Muscle layer of colon (tissue), 2 donors: ENCODE measurements at regions not wholly inside any gene's neighbourhood (a gene's known extent, or its start where the extent isn't known, plus 50 kb on each side); places are given as distances from the start of the nearest gene placed in this dataset.

Experiments used
- H3K27ac ChIP-seq: one replicate; pipeline ENCODE4 v1.7.0; 2013; ENCODE audit warnings: low read depth, mild to moderate bottlenecking, low read length, moderate library complexity
- H3K27me3 ChIP-seq, 2 donors: one replicate each; pipeline ENCODE4 v1.7.0; 2013; ENCODE audit warnings: low read length in 2 of 2, mild to moderate bottlenecking in 2 of 2; ENCODE audit not compliant: insufficient read depth in 2 of 2, control insufficient read depth in 1 of 2
- H3K36me3 ChIP-seq: one replicate; pipeline ENCODE4 v1.7.0; 2013; ENCODE audit warnings: mild to moderate bottlenecking, low read length; ENCODE audit not compliant: insufficient read depth
- H3K4me1 ChIP-seq: one replicate; pipeline ENCODE4 v1.7.0; 2013; ENCODE audit warnings: mild to moderate bottlenecking, low read length; ENCODE audit not compliant: insufficient read depth
- H3K4me3 ChIP-seq, 2 donors: one replicate each; pipeline ENCODE4 v1.7.0; 2013; ENCODE audit warnings: low read length in 2 of 2, low read depth in 1 of 2, mild to moderate bottlenecking in 1 of 2, moderate library complexity in 1 of 2
- H3K9ac ChIP-seq: one replicate; pipeline ENCODE4 v1.7.0; 2013; ENCODE audit warnings: low read length
- H3K9me3 ChIP-seq: one replicate; pipeline ENCODE4 v1.7.0; 2013; ENCODE audit warnings: mild to moderate bottlenecking, low read length
- donor health status: abdominal sarcoma.
- donor health status: Adenocarcinoma of cecum.

GRCh38 chr18:25594351-25594750, 242.4 kb upstream of the ZNF521 start:
- no peaks in the 10 kb centered on the region for H3K4me1 ChIP-seq
- no peaks in the 10 kb centered on the region for H3K36me3 ChIP-seq
- no peak overlapping the region for H3K27ac ChIP-seq
- no peak overlapping the region for H3K9ac ChIP-seq
- H3K27me3 ChIP-seq: no peaks in the 10 kb centered on the region
- H3K9me3 ChIP-seq: no peaks in the 10 kb centered on the region
- no peak overlapping the region for H3K4me3 ChIP-seq

- H3K27me3 ChIP-seq: no peaks in the 10 kb centered on the region
- no peaks in the 10 kb centered on the region for H3K9me3 ChIP-seq
- no peaks in the 10 kb centered on the region for H3K36me3 ChIP-seq
- H3K9ac ChIP-seq: no peak overlapping the region
- no peak overlapping the region for H3K4me3 ChIP-seq
- no peaks in the 10 kb centered on the region for H3K4me1 ChIP-seq
- H3K27ac ChIP-seq: no peak overlapping the region
Measured at GRCh38 chr18:25592804-25593360, 240.9 kb upstream of the ZNF521 start.

- no peak overlapping the region for H3K9ac ChIP-seq
Measured at GRCh38 chr18:25590456-25590855, 238.5 kb upstream of the ZNF521 start.

GRCh38 chr18:25587545-25587944, 235.6 kb upstream of the ZNF521 start:
- Histone ChIP-seq H3K9me3 (no peaks in the 10 kb centered on the region), H3K27me3 (no peaks in the 10 kb centered on the region), H3K4me3 (no peak overlapping the region), H3K4me1 (no peaks in the 10 kb centered on the region), H3K9ac (no peak overlapping the region), H3K36me3 (no peaks in the 10 kb centered on the region), H3K27ac (no peak overlapping the region)

More at GRCh38 chr18:25590456-25590855, 238.5 kb upstream of the ZNF521 start:
- no peaks in the 10 kb centered on the region for H3K27me3 ChIP-seq
- H3K27ac ChIP-seq: no peak overlapping the region
- no peaks in the 10 kb centered on the region for H3K4me1 ChIP-seq
- H3K36me3 ChIP-seq: no peaks in the 10 kb centered on the region
- no peaks in the 10 kb centered on the region for H3K9me3 ChIP-seq
- H3K4me3 ChIP-seq: no peak overlapping the region

GRCh38 chr18:25568986-25569385, 217.0 kb upstream of the ZNF521 start:
- H3K27ac ChIP-seq: no peak overlapping the region

GRCh38 chr18:25563816-25564683, 212.1 kb upstream of the ZNF521 start:
- Histone ChIP-seq H3K4me1 (peaks cover 6% of the 10 kb centered on the region), H3K27ac (no peak overlapping the region), H3K27me3 (no peaks in the 10 kb centered on the region), H3K36me3 (no peaks in the 10 kb centered on the region), H3K4me3 (no peak overlapping the region), H3K9me3 (no peaks in the 10 kb centered on the region), H3K9ac (no peak overlapping the region)

More at GRCh38 chr18:25568986-25569385, 217.0 kb upstream of the ZNF521 start:
- H3K9me3 ChIP-seq: no peaks in the 10 kb centered on the region
- H3K9ac ChIP-seq: no peak overlapping the region
- H3K4me3 ChIP-seq: no peak overlapping the region
- H3K36me3 ChIP-seq: no peaks in the 10 kb centered on the region
- H3K4me1 ChIP-seq: no peaks in the 10 kb centered on the region
- H3K27me3 ChIP-seq: no peaks in the 10 kb centered on the region

GRCh38 chr18:25563346-25563745, 211.4 kb upstream of the ZNF521 start:
- peaks cover 6% of the 10 kb centered on the region for H3K4me1 ChIP-seq

GRCh38 chr18:25561918-25562317, 210.0 kb upstream of the ZNF521 start:
- Histone ChIP-seq H3K36me3 (no peaks in the 10 kb centered on the region), H3K27ac (no peak overlapping the region), H3K9me3 (no peaks in the 10 kb centered on the region)

More at GRCh38 chr18:25563346-25563745, 211.4 kb upstream of the ZNF521 start:
- no peak overlapping the region for H3K4me3 ChIP-seq
- no peak overlapping the region for H3K27ac ChIP-seq
- H3K36me3 ChIP-seq: no peaks in the 10 kb centered on the region
- H3K9ac ChIP-seq: no peak overlapping the region
- H3K9me3 ChIP-seq: no peaks in the 10 kb centered on the region
- H3K27me3 ChIP-seq: no peaks in the 10 kb centered on the region

GRCh38 chr18:25560369-25560768, 208.4 kb upstream of the ZNF521 start:
- Histone ChIP-seq H3K27me3 (no peaks in the 10 kb centered on the region), H3K9me3 (no peaks in the 10 kb centered on the region), H3K36me3 (no peaks in the 10 kb centered on the region), H3K4me1 (peaks cover 15% of the 10 kb centered on the region), H3K4me3 (no peak overlapping the region), H3K27ac (no peak overlapping the region), H3K9ac (no peak overlapping the region)

More at GRCh38 chr18:25561918-25562317, 210.0 kb upstream of the ZNF521 start:
- Histone ChIP-seq H3K27me3 (no peaks in the 10 kb centered on the region), H3K4me3 (no peak overlapping the region), H3K4me1 (peaks cover 6% of the 10 kb centered on the region), H3K9ac (no peak overlapping the region)

GRCh38 chr18:25557011-25557410, 205.0 kb upstream of the ZNF521 start:
- peaks cover 15% of the 10 kb centered on the region for H3K4me1 ChIP-seq
- H3K36me3 ChIP-seq: no peaks in the 10 kb centered on the region
- no peak overlapping the region for H3K27ac ChIP-seq
- H3K9me3 ChIP-seq: no peaks in the 10 kb centered on the region
- no peak overlapping the region for H3K4me3 ChIP-seq
- H3K27me3 ChIP-seq: no peaks in the 10 kb centered on the region
- H3K9ac ChIP-seq: no peak overlapping the region

GRCh38 chr18:25553631-25554263, 201.8 kb upstream of the ZNF521 start:
- H3K4me1 ChIP-seq: peaks cover 13% of the 10 kb centered on the region

More at GRCh38 chr18:25553631-25554263, 201.8 kb upstream of the ZNF521 start:
- H3K9ac ChIP-seq: no peak overlapping the region
- no peaks in the 10 kb centered on the region for H3K36me3 ChIP-seq
- H3K27ac ChIP-seq: no peak overlapping the region
- no peaks in the 10 kb centered on the region for H3K27me3 ChIP-seq
- H3K9me3 ChIP-seq: no peaks in the 10 kb centered on the region
- no peak overlapping the region for H3K4me3 ChIP-seq
